HS-5 (cell line): ENCODE measurements at regions not wholly inside any gene's neighbourhood (a gene's known extent, or its start where the extent isn't known, plus 50 kb on each side); places are given as distances from the start of the nearest gene placed in this dataset.

Source experiments
- DNase-seq: peaks from one replicate; pipeline ENCODE4 v3.0.0-alpha.2; 2012; ENCODE audit warnings: low read depth

DNA sequence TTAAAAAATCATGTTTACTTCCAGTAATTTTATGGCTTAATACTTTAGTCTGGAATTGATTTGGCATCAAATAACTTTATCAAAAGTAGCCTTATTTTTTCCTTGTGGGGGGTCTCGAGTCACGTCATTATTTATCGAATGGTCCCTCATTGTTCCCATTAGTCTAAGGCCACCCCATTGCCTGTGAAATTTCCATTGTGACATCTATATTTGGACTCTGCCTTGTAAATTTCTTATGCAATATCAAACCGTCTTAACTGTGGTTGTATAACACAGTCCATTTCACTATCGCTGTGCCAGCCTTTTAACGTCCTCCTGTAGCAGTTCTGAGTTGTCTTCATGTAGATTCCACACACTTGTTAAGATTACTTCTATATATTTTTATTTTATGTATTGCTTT, 103.9 kb upstream of the RET start:
- no peak for DNase-seq

DNA sequence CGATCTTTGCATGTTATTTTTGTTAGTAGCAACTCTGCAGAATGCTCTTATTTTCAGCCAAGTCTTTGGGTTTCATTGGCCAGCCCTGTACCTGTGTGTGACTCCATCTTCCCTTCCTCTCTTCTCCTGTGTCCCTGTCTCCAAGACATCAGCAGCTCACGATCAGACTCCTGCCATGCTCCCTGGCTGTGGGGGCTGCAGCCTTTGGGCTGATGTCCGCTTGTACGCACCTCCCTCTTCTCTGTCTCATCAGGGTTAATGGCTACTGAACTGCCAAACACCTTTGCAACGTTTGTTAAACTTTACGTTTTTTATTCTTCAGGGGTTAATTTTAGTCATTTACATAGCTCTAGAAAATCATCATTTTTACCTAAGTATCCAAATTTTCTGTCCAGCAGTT, 103.5 kb upstream of the RET start:
- DNase-seq, result no peak

DNA sequence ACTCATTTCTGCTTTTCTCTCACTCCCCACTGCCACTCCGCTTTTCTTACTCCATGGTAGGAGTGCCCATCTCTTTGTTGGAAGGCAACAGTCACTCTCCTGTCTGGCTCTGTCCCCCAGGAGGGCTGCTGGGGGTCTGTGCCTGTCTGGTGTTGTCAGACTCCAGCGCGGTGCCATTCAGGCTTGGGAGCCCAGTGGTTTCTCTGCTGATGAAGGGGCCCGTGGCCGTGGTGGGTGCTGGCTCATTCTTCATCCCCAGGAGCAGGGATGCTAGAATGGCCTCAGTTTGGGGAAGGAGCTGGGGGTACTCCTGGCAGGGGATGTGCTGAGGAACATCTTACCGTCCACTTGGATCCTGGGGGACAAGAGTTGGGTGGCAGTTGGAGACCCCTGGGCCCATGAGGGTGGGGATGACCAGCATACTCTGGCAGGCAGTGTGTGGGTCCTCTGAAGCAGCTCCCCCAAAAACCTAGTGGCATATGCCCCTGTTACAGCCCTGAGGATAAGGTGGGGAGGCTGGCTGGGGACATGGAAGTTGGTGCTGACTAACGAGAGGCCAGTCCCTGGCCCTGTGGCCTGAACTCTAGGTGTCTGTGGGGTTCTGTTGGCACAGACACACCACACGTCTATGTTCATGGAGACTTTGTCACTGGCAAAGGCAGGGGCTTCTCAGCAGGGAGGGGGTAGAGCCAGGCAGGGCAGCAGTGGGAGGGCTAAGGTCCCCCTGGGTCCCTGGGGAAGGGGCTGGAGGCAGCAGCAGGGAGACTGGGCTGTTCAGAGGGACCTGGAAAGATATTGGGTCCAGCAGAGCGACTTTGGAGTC, 102.8 kb upstream of the RET start:
- DNase-seq, result no peak

GRCh38 chr10:42974693-42975002, 102.2 kb upstream of the RET start:
- DNase-seq, result no peak

GRCh38 chr10:42975005-42975493, 101.8 kb upstream of the RET start:
- no peak for DNase-seq

DNA sequence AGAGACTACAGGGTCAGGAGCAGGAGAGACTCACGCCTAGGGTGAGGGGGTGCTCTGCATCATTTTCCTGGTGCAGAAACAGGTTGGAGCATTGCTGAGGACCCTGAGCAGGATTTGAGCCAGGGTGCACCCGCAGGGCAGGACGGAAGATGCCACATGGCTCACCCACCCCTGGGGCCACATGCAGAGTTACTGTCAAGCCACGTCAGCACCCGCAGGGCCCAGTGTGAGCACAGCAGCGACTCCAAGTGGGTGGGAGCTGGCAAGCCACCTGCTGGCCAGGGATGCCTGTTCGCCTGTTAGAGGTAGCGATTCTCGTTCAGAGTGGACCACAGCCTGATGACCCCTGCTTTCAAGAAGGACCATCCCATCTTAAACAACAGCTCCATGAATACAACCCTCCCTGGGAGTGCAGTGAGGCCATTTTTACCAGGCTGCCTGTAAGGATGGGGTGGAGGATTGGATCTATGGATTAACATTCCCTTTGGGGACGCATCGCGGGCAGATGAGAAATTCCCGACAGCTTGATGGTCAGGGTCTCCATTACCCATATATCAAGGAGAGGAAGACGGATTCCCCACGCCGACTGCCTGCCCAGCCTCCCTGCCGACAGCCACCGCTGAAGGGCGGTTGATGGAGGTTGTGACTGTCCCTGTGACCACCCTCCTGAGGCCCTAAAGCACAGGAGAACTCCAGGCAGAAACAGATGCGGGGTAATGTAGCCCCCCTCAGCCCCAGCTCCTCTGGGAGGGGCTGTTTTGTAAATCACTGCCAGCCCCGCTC, 101.1 kb upstream of the RET start:
- no peak for DNase-seq

- no peak for DNase-seq
Measured at GRCh38 chr10:42976351-42977031, 100.4 kb upstream of the RET start.

DNA sequence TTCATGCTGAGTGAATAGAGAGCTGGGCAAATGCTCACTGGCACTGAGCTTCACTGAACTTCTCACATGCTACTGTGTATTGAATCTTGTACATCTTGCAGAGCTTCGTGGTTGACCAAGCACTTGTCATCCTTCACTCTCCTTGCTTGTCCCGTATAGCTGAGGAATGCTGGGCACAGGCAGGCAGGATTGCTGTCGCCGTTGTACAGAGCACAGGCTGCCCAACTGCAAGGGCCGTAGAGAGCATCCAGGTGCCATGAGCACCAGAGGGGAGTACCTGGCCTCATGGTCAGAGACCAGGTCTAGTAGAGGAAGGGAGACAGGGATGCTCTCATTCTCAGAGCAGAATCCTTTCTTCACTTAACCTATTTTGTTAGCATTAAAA, 99.8 kb upstream of the RET start:
- no peak for DNase-seq

GRCh38 chr10:42979181-42979580, 97.7 kb upstream of the RET start:
- DNase-seq, result no peak

DNA sequence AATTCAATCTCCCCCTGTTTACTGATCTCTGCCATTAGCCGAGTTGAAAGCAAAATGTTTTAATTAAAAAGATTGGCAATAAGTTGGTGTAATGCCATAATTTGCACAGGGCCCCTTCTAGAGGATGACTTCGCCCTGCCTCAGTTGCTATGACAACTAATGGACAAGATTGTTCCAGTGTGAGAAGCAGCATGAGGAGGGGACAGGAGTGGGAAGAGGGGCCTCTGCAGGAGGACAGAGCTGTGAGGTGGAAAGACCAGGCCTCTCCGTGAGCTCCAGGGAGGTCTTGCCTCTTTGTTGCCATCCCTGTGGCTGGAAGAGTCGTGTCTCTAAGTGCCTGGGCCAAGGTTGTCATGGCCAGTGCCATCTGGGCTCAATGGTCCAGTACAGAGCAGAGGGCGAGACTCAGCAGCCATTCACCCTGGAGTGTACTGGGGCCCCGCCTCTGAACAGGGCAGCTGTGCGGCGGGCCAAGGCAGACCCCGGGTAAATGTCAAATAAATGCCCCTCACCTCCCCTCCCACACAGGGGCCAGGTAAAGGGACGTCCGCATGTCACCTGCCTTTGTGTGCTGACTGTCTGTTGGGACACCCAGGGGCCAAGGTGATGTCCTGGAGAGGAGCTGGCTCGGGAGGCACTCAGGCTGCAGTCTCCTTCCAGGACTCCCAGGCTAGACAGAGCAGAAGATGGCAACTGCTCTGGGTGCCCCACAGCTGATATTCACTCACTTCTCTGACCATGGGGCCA, 97.0 kb upstream of the RET start:
- DNase-seq, result no peak

- DNase-seq, result no peak
Measured at GRCh38 chr10:42980553-42981357, 96.1 kb upstream of the RET start.

DNA sequence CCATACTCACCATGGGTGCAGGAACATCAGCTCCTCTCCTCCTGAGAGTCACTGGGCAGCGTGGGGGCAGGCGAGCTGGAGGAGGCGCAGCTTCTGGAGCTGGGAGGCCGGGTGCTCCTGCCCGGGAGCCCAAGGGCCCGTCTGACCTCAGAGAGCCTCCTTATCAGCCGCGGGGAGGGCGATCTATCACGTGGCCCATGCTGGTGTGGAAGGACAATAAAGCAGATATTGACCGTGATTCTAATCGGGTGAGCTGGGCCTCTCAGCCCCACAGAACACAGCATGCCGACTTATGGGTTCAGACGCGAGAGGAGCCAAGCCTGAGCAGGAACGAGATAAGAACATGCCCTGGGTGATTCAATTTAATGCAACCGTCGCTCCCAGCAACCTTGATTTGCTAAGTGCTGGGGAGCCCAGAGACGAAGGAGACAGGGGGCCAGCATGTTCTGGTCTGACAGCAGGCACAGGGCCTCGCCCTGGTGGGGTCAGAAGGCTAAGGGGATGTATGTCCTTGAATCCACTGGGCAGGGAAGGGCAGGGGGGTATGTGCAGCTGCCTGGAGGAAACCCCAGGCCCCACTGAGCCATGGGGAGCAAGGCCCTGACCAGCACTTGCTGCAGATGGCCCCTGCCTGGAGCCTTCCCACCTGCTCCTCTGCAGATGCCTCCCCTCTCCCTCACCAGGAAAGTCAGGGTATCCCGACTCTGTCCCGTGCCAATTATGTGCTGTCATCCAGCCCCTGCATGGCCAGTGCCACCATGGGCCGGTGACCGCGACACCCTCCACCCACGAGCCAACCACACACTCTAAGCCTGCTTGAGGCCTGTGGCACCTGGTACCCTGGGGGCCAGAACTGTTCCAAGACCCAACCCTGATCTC, 95.3 kb upstream of the RET start:
- DNase-seq, result no peak

- no peak for DNase-seq
Measured at GRCh38 chr10:42982891-42983506, 93.9 kb upstream of the RET start.

DNA sequence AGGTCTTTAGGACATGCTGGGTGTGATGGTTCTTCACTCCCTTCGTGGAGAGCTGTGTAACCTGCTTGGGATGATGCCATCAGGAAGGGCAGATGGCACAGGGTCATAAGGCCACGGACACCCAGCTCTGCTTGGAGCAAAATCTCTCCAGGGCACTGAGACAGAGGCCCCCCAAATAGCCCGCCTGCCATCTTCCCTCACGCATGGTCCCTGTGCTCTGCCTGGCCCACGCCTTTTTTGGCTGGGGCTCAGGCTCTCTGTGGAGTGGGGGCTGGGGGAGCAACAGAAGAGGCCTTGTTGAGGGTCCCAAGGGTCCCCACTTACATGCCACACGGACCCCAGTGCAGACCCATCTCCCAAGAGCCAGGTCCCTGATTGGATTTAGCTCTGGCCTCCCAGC, 93.3 kb upstream of the RET start:
- no peak for DNase-seq

- no peak for DNase-seq
Measured at GRCh38 chr10:42984035-42984610, 92.7 kb upstream of the RET start.

DNA sequence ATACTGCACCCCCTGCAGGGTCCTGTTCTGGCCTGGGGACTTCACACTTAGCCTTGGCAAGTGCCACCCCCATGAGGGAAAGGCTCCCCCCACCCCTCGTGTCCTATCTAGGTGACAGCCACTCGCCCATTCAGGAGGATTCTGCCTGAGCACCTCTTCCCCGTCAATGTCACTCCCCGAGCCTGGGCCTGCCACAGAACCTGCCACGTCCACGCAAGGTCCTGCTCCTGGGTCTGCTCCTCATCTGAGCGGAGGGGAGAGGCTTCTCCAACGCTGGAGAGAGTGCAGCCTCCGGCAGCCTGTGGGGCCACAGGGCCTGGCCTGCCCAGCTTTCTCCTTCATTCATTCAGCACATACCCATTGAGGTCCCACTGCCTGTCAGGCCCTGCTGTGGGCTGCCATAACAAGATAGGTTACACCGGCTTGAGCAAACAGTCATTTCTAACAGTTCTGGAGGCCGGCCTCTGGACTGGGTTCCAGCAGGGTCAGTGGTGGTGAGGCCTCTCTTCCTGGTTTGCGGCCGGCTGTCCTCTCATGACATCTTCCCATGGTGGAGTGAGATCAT, 92.0 kb upstream of the RET start:
- no peak for DNase-seq

- DNase-seq, result no peak
Measured at GRCh38 chr10:42985436-42986316, 91.2 kb upstream of the RET start.

GRCh38 chr10:42986633-42987032, 90.2 kb upstream of the RET start:
- no peak for DNase-seq
